ENCODE measurements at regions not wholly inside any gene's neighbourhood (a gene's known extent, or its start where the extent isn't known, plus 50 kb on each side); places are given as distances from the start of the nearest gene placed in this dataset.
"Not testable (repeated sequence)": the region's sequence is repeated elsewhere in the genome, so short reads cannot be mapped to it uniquely, and the experiment has no call there.

DNA sequence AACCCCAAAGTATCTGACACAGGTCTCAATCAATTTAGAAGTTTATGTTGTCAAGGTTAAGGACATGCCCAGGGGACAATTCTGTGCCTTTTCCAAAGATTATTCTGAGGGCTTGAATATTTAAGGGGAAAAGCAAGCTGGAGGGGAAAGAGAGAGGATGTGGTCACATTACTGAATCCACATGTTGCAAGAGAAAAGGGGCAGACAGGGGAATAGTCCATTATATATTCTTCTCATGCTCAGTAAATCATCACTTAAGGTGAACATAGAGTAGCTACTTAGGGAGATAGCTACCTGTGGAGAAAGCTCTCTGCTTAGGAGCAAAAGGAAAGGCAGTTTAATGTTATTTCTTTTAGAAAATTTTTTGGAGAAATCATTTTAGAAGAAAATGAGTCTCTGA is 751.6 kb downstream of the SI start:
- no peak for DNase-seq
- Histone ChIP-seq H3K36me3 (no peaks in the 10 kb centered on the region), H3K4me3 (no peak overlapping the region), H3K27ac (no peak overlapping the region), H3K9me3 (no peaks in the 10 kb centered on the region), H3K27me3 (no peaks in the 10 kb centered on the region), H3K4me1 (no peaks in the 10 kb centered on the region)
- no peak for ATAC-seq (ENCODE audit: low FRiP score in 2 of 2)
- TF ChIP-seq, protein P1, sequence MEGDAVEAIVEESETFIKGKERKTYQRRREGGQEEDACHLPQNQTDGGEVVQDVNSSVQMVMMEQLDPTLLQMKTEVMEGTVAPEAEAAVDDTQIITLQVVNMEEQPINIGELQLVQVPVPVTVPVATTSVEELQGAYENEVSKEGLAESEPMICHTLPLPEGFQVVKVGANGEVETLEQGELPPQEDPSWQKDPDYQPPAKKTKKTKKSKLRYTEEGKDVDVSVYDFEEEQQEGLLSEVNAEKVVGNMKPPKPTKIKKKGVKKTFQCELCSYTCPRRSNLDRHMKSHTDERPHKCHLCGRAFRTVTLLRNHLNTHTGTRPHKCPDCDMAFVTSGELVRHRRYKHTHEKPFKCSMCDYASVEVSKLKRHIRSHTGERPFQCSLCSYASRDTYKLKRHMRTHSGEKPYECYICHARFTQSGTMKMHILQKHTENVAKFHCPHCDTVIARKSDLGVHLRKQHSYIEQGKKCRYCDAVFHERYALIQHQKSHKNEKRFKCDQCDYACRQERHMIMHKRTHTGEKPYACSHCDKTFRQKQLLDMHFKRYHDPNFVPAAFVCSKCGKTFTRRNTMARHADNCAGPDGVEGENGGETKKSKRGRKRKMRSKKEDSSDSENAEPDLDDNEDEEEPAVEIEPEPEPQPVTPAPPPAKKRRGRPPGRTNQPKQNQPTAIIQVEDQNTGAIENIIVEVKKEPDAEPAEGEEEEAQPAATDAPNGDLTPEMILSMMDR (IDR thresholded peaks at IDR 0.05), result no peak
- TF ChIP-seq POLR2AphosphoS5 (IDR thresholded peaks at IDR 0.05) (no peak), EP300 (IDR thresholded peaks at IDR 0.05) (no peak), POLR2A (IDR thresholded peaks at IDR 0.05) (no peak)

DNA sequence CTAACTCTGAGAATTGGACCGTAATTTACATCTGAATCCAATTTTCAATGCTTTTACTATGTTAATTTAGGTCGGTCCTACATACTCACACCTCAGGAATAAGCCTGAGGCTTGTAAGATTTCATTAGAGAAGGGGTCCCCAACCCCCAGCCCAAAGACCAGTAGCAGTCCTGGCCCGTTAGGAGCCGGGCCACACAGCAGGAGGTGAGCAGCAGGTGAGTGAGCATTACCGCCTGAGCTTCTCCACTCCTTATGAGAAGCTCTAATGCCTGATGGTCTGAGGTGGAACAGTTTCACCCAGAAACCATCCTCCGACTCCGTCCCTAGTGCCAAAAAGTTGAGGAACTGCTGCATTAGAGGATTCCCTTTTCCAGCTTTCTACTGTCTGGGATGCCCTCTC is 757.3 kb downstream of the SI start:
- no peak for DNase-seq
- Histone ChIP-seq H3K27me3 (no peaks in the 10 kb centered on the region), H3K27ac (no peak overlapping the region), H3K36me3 (no peaks in the 10 kb centered on the region), H3K4me3 (no peak overlapping the region), H3K4me1 (no peaks in the 10 kb centered on the region), H3K9me3 (no peaks in the 10 kb centered on the region)
- TF ChIP-seq POLR2AphosphoS5 (IDR thresholded peaks at IDR 0.05), result no peak
- TF ChIP-seq EP300 (IDR thresholded peaks at IDR 0.05), result no peak
- TF ChIP-seq POLR2A (IDR thresholded peaks at IDR 0.05), result no peak
- TF ChIP-seq, protein P1 (IDR thresholded peaks at IDR 0.05), result no peak
- 74 to 83% methylated on average over 7 of the region's 7 CpGs for WGBS, 2 donors
- ATAC-seq (ENCODE audit: low FRiP score in 2 of 2), result no peak

DNA sequence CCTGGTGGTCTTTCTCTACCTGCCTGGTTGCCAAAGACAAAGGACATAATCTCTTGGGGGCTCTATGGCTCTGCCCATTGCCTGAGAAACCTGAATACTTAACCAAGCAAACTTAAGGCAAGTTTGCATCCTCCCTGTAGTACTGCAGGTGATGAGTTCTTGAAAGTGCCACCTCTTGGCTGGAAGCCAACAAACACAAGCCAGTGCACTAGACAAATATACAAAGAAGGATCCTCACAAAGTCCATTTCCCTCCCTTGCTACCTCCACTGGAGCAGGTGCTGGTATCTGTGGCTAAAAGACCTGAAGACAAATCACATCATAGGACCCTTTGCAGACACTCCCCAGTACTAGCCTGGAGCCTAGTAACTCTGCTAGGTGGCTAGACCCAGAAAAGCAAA is 772.3 kb downstream of the SI start:
- ATAC-seq (ENCODE audit: low FRiP score in 2 of 2), result no peak
- H3K9me3 ChIP-seq, result peaks cover 0 to 4% (median 0%) of the 10 kb centered on the region in 4 donors
- H3K4me3 ChIP-seq, result no peak overlapping the region
- no peaks in the 10 kb centered on the region for H3K36me3 ChIP-seq
- no peak overlapping the region for H3K27ac ChIP-seq
- DNase-seq, result no peak
- H3K4me1 ChIP-seq, result no peaks in the 10 kb centered on the region
- H3K27me3 ChIP-seq, result no peaks in the 10 kb centered on the region
- no peak for TF ChIP-seq POLR2A (IDR thresholded peaks at IDR 0.05)
- TF ChIP-seq, protein P1 (IDR thresholded peaks at IDR 0.05), result no peak
- TF ChIP-seq POLR2AphosphoS5 (IDR thresholded peaks at IDR 0.05), result no peak
- TF ChIP-seq EP300 (IDR thresholded peaks at IDR 0.05), result no peak

DNA sequence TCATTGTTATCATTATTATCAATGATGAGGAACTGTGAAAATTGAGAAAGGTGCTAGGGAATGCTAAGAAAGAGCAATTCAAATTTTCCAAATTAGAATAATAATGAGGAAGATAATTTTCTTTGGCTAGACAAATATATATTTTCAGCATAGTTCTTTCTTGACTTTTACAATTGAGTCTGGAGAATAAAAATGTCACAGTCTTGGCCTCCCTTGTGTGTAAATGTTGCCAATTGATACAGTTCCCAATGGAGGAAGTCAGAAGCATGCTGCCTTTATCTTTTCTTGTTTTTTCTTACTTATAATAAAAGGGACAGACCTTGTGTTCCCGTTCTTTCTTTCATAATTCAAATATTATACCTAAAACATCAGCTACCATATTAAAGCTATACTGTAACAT is 774.4 kb downstream of the SI start:
- Histone ChIP-seq H3K27me3 (no peaks in the 10 kb centered on the region), H3K36me3 (no peaks in the 10 kb centered on the region), H3K9me3 (no peaks in the 10 kb centered on the region), H3K4me1 (no peaks in the 10 kb centered on the region), H3K27ac (no peak overlapping the region), H3K4me3 (no peak overlapping the region)
- no peak for ATAC-seq (ENCODE audit: low FRiP score in 2 of 2)
- DNase-seq, result no peak
- 38 to 54% methylated on average over 1 of the region's 1 CpG for WGBS, 2 donors
- TF ChIP-seq, protein P1 (IDR thresholded peaks at IDR 0.05), result no peak
- TF ChIP-seq POLR2AphosphoS5 (IDR thresholded peaks at IDR 0.05), result no peak
- no peak for TF ChIP-seq POLR2A (IDR thresholded peaks at IDR 0.05)
- TF ChIP-seq EP300 (IDR thresholded peaks at IDR 0.05), result no peak

DNA sequence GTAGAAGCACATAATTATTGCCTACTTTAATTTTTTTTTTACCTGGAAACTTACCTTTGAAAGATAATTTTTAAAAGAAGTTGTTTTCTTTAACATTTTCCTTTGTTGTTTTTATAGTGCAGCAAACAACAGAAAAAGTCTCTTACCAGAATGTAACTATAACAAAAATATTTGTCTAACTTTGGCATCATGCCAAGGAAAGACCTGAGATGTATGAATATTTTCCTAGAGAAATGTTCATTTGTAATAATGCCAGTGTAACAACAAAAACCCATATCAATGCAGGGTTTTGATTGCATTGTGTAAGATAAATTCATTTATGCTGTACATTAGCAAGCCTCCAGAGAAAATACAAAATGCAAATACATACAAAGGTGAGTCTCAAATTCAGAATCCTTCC is 775.7 kb downstream of the SI start:
- ATAC-seq (ENCODE audit: low FRiP score in 2 of 2) (no peak), DNase-seq (no peak)
- H3K27ac ChIP-seq, result no peak overlapping the region
- H3K36me3 ChIP-seq, result no peaks in the 10 kb centered on the region
- H3K4me3 ChIP-seq, result no peak overlapping the region
- no peaks in the 10 kb centered on the region for H3K4me1 ChIP-seq
- TF ChIP-seq POLR2A (IDR thresholded peaks at IDR 0.05) (no peak), POLR2AphosphoS5 (IDR thresholded peaks at IDR 0.05) (no peak), EP300 (IDR thresholded peaks at IDR 0.05) (no peak)
- TF ChIP-seq, protein P1 (IDR thresholded peaks at IDR 0.05), result no peak
- H3K27me3 ChIP-seq, result no peaks in the 10 kb centered on the region
- H3K9me3 ChIP-seq, result no peaks in the 10 kb centered on the region

DNA sequence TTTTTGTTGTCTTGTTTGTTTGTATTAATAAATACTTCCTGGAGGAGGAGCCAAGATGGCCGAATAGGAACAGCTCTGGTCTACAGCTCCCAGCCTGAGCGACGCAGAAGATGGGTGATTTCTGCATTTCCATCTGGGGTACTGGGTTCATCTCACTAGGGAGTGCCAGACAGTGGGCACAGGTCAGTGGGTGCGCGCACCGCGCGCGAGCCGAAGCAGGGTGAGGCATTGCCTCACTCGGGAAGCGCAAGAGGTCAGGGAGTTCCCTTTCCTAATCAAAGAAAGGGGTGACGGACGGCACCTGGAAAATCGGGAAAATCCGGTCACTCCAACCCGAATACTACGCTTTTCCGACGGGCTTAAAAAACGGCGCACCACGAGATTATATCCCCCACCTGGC is 786.8 kb downstream of the SI start:
- not testable (repeated sequence) for H3K9me3 ChIP-seq; ATAC-seq (ENCODE audit: low FRiP score in 2 of 2); H3K27ac ChIP-seq; H3K27me3 ChIP-seq; H3K4me3 ChIP-seq; H3K36me3 ChIP-seq; H3K4me1 ChIP-seq
- peak in 1 of 2 donors; percentile 56 for DNase-seq
- WGBS, 2 donors, result 96 to 97% methylated on average over 23 of the region's 23 CpGs
